Adrenal gland (tissue), 9 donors: ENCODE measurements at regions not wholly inside any gene's neighbourhood (a gene's known extent, or its start where the extent isn't known, plus 50 kb on each side); places are given as distances from the start of the nearest gene placed in this dataset.

Experiments
- DNase-seq, 7 donors: peaks; one replicate each; pipeline ENCODE4 v3.0.0-alpha.2; 2019 to 2020
- H3K27ac ChIP-seq, 5 donors: fragments of 200-600 bp; sonication (generic) in 4 of 5; 1 replicate in 3 of 5; 2 replicates in 2 of 5; pipeline versions ENCODE4 v1.5.1 to v1.8.0; 2016 to 2020; ENCODE audit warnings: mild to moderate bottlenecking in 1 of 5
- H3K27me3 ChIP-seq: fragments of 200-600 bp; 2 replicates; pipeline ENCODE4 v1.8.0; 2021
- H3K36me3 ChIP-seq, 2 donors: fragments of 200-600 bp; replicated peaks in 1 of 2; 1 replicate in 1 of 2; 2 replicates in 1 of 2; pipeline versions ENCODE4 v1.5.1 to v1.8.0; 2018 to 2022
- H3K4me1 ChIP-seq, 2 donors: fragments of 200-600 bp; replicated peaks in 1 of 2; 1 replicate in 1 of 2; 2 replicates in 1 of 2; pipeline versions ENCODE4 v1.5.1 to v1.8.0; 2018 to 2021
- H3K4me3 ChIP-seq, 4 donors: fragments of 200-600 bp; sonication (generic) in 3 of 4; one replicate each; pipeline ENCODE4 v1.5.1; 2016 to 2018
- H3K9me3 ChIP-seq, 3 donors: fragments of 200-600 bp; sonication (generic) in 1 of 3; replicated peaks in 1 of 3; 1 replicate in 2 of 3; 2 replicates in 1 of 3; pipeline versions ENCODE4 v1.5.1 to v1.8.0; 2016 to 2021
- POLR2A ChIP-seq, 2 donors: fragments of 450-650 bp; IDR thresholded peaks; one replicate each; pipeline ENCODE4 v1.6.1; 2017; ENCODE audit warnings: antibody characterized with exemption in 2 of 2, mild to moderate bottlenecking in 2 of 2, moderate library complexity in 1 of 2
- WGBS, 4 donors: extraction: QIAGEN DNeasy Blood & Tissue Kit in 2 of 4; methylation state at CpG; one replicate each; pipeline versions ENCODE4 v1.1.5 to v1.1.7; 2013 to 2017; 5-methylcytosine and 5-hydroxymethylcytosine counted together
- intact Hi-C, 2 donors: fragments of 100-400 bp; cut with DNase I; formaldehyde crosslinking; loops; one replicate each; pipeline versions ENCODE4 v1.14.1 to v1.15.0; 2022 to 2023
- TF ChIP-seq, protein P1 (sequence below), 6 experiments: fragments of 450-650 bp in 4 of 6; fragments of 200-600 bp in 2 of 6; sonication (generic) in 1 of 6; IDR thresholded peaks; 1 replicate in 5 of 6; 2 replicates in 1 of 6; pipeline versions ENCODE4 v1.5.1 to v1.8.0; 2016 to 2021; ENCODE audit warnings: antibody characterized with exemption in 6 of 6, mild to moderate bottlenecking in 2 of 6, moderate library complexity in 1 of 6
- donor health status: healthy with polysubstance abuse.
- donor health status: Bipolar disorder and iron deficiency.
- donor health status: DM: yes; HTN: yes; CAD: no.
- donor health status: DM: no; HTN: no; CAD: no.
- donor health status: DM: no; HTN: no; CAD: no.

DNA sequence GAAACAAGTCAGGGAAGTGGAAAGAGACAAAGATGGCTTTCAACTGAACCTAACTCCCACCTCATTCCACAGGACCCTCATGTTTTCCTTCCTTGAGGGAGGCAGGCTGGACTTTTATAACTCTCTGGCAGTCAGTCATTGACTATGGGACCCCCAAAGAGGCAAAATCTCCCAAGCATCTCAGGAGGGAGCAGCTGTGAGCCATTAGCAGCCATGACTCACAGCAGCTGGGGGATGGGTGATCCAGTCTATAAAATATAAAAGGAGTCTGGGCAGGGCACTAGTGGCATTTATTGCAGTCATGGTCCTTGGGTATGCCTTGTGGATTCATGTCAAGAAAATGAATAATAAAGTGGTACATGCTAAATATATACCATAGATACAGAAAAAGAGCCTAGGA is 387.0 kb upstream of the CHD6 start:
- Histone ChIP-seq H3K27ac (no peak overlapping the region), H3K9me3 (no peaks in the 10 kb centered on the region), H3K36me3 (no peaks in the 10 kb centered on the region), H3K4me1 (no peaks in the 10 kb centered on the region), H3K27me3 (peaks cover 6% of the 10 kb centered on the region), H3K4me3 (no peak overlapping the region)
- no peak for DNase-seq
- TF ChIP-seq POLR2A (IDR thresholded peaks at IDR 0.05) = no peak
- TF ChIP-seq, protein P1, sequence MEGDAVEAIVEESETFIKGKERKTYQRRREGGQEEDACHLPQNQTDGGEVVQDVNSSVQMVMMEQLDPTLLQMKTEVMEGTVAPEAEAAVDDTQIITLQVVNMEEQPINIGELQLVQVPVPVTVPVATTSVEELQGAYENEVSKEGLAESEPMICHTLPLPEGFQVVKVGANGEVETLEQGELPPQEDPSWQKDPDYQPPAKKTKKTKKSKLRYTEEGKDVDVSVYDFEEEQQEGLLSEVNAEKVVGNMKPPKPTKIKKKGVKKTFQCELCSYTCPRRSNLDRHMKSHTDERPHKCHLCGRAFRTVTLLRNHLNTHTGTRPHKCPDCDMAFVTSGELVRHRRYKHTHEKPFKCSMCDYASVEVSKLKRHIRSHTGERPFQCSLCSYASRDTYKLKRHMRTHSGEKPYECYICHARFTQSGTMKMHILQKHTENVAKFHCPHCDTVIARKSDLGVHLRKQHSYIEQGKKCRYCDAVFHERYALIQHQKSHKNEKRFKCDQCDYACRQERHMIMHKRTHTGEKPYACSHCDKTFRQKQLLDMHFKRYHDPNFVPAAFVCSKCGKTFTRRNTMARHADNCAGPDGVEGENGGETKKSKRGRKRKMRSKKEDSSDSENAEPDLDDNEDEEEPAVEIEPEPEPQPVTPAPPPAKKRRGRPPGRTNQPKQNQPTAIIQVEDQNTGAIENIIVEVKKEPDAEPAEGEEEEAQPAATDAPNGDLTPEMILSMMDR (IDR thresholded peaks at IDR 0.05) = no peak
- intact Hi-C loops = no loop called here

DNA sequence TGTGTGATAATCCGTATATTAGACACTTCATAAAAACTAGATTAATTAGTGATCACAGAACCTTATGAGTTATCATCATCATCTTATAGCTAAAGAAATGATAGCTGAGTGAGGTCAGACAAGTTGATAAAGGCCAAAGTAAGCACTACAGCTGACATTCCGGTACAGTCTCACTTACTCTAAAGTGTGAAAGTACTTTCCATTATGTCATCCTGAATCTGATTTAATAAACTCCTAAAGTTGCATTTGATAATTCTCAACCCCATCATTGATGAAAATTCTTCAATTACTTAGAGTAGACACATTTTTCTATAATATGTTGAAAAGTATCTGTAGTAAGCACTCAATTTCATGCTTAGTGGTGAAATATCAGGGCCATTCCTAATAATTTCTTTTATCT is 385.2 kb upstream of the CHD6 start:
- 81 to 90% (median 88%) methylated on average over 2 of the region's 2 CpGs for WGBS, 4 donors
- no peak overlapping the region for H3K27ac ChIP-seq

DNA sequence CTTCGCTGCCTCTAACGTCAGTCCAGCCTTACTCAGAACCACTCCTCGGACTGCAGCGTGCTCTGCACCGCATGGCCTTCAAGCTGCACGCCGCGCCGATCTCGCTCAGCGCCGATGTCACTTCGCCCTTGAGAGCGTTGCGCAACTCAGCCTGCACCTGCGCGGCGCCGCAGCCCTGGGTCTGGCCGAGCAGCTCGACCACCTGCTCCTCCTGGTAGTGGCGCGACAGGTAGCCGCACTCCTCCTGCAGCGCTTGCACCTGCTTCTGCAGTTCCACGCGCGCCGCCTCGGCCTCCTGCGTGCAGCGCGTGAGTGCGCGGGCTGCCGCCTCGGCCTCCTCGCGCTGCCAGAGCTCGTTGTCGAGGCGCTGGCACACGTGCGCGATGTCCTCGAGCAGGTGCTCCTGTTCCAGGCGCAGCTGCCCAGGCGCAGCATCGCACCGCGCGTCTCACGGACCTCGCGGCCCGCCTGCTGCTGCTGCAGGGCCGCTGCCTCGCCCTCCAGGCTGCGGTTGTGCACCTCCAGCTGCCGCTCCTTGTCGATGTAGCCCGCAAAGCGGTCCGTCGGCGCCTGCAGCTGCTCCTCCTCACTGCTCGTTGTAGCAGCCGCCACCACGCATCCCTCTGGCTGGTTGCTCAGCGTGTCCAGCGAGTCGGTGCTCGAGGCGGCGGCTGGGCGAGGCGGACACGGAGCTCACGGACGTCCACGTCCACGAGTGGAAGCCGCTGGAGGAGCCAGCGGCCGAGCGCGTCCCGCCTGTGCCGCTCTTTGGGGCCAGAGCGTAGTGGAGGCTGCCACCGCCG is 380.6 kb upstream of the CHD6 start:
- DNase-seq = no peak
- H3K36me3 ChIP-seq = no peaks in the 10 kb centered on the region
- no peaks in the 10 kb centered on the region for H3K9me3 ChIP-seq
- H3K27me3 ChIP-seq = no peaks in the 10 kb centered on the region
- TF ChIP-seq POLR2A (IDR thresholded peaks at IDR 0.05) = no peak
- TF ChIP-seq, protein P1 (IDR thresholded peaks at IDR 0.05) = no peak
- no peak overlapping the region for H3K4me3 ChIP-seq
- WGBS, 4 donors = 88 to 95% (median 91%) methylated on average over 62 to 92 of the region's 92 CpGs
- no peak overlapping the region for H3K27ac ChIP-seq
- no peaks in the 10 kb centered on the region for H3K4me1 ChIP-seq
- intact Hi-C loops = no loop called here

More for the DNA sequence above, 385.2 kb upstream of the CHD6 start:
- H3K4me3 ChIP-seq = no peak overlapping the region
- no peaks in the 10 kb centered on the region for H3K9me3 ChIP-seq
- H3K27me3 ChIP-seq = peaks cover 6% of the 10 kb centered on the region
- no peak for DNase-seq
- intact Hi-C loops = no loop called here
- H3K36me3 ChIP-seq = no peaks in the 10 kb centered on the region
- H3K4me1 ChIP-seq = no peaks in the 10 kb centered on the region
- TF ChIP-seq, protein P1 (IDR thresholded peaks at IDR 0.05) = no peak
- no peak for TF ChIP-seq POLR2A (IDR thresholded peaks at IDR 0.05)

DNA sequence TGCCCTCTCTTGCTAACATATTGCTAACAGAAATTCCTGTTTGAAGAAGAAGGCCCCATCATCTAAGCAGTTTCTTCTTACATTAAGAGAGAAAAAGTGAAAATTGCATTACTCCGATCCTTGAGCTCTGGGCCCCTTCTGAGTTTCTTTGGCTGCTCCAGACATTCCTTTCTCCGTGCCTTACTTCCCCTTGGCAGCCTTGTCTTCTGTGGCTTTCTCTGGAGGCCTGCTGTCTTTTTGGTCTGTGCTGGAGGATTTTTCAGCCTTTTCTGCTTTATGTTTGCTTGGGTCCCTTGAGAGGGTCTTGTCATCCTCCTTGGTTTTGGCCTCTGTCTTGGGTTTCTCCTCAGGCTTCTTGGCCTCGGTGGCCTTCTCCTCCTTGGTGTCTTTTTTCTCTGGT is 378.8 kb upstream of the CHD6 start:
- DNase-seq = no peak
- no peaks in the 10 kb centered on the region for H3K36me3 ChIP-seq
- no peak for TF ChIP-seq POLR2A (IDR thresholded peaks at IDR 0.05)
- TF ChIP-seq, protein P1 (IDR thresholded peaks at IDR 0.05) = no peak

More for the DNA sequence above, 378.8 kb upstream of the CHD6 start:
- no peaks in the 10 kb centered on the region for H3K4me1 ChIP-seq
- H3K9me3 ChIP-seq = no peaks in the 10 kb centered on the region
- intact Hi-C loops = no loop called here
- no peaks in the 10 kb centered on the region for H3K27me3 ChIP-seq
- 87 to 90% (median 88%) methylated on average over 3 of the region's 3 CpGs for WGBS, 4 donors
- no peak overlapping the region for H3K27ac ChIP-seq
- no peak overlapping the region for H3K4me3 ChIP-seq
